GM10266 (cell line): ENCODE measurements at regions not wholly inside any gene's neighbourhood (a gene's known extent, or its start where the extent isn't known, plus 50 kb on each side); places are given as distances from the start of the nearest gene placed in this dataset.
A peak's percentile ranks its signal among the peaks of the same experiment; 100 is the strongest.

ENCODE experiments used
- DNase-seq: peaks from one replicate; pipeline ENCODE4 v3.0.0; 2012; ENCODE audit errors: extremely low spot score
- TF ChIP-seq, protein P1 (sequence below): IDR thresholded peaks from 2 replicates; pipeline ENCODE4 v1.5.1; 2012; ENCODE audit warnings: mild to moderate bottlenecking, low read depth; ENCODE audit not compliant: control insufficient read depth, insufficient read depth; ENCODE audit errors: missing control alignments

DNA sequence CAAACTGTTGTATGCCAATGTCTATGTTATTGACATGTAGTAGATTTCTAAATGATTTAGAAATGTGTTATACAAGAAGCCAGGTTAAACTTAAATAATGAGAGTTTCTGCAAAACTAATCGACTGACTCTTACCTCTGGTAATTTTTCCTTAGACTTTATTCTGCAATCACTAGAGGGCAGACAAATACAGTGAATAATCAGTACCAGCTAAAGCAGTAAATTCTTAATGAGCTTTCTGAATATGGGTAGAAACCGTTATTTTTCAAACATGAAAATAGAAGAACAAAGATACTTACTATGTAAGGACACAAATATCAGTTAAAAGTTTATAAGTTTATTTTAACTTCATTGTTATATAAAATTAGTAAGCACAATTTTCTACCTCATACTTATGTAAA, 97.9 kb upstream of the RGS1 start:
- TF ChIP-seq, protein P1, sequence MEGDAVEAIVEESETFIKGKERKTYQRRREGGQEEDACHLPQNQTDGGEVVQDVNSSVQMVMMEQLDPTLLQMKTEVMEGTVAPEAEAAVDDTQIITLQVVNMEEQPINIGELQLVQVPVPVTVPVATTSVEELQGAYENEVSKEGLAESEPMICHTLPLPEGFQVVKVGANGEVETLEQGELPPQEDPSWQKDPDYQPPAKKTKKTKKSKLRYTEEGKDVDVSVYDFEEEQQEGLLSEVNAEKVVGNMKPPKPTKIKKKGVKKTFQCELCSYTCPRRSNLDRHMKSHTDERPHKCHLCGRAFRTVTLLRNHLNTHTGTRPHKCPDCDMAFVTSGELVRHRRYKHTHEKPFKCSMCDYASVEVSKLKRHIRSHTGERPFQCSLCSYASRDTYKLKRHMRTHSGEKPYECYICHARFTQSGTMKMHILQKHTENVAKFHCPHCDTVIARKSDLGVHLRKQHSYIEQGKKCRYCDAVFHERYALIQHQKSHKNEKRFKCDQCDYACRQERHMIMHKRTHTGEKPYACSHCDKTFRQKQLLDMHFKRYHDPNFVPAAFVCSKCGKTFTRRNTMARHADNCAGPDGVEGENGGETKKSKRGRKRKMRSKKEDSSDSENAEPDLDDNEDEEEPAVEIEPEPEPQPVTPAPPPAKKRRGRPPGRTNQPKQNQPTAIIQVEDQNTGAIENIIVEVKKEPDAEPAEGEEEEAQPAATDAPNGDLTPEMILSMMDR = peak; percentile 52
- DNase-seq = peak; percentile 40

DNA sequence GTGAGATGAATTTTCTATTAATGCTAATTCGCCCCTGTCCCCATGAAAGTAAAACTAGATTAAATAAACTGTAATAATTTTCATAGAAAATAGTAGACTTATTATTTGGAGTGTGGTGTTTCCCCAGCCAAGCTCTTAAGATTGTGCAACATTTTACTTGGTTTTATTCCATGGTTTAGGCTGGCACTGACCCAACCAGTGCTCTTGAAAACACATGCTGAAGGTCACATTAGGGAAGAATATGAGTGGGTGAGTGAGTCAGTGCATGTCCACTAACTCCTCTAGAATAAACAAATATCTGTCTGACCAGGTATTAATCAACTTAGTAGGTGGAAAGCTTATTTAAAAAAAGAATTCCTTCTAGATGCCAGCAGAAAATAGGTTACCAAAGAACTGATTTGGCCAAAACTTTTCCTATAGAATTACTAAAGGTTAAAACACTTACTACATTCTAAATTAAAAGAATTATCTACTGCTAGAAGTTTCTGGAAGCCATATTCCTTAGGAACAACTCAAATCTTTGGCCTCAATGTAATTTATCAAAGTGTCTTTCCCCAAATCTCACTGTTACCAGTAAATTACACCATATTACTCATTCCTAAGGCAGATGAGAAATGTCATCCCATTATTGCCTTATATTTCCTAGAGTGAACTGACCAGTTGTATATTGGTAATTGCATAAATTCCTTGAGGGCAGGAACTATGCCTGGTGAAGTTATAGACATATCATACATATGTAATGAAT, 89.7 kb upstream of the RGS1 start:
- TF ChIP-seq, protein P1 = no peak
- no peak for DNase-seq

DNA sequence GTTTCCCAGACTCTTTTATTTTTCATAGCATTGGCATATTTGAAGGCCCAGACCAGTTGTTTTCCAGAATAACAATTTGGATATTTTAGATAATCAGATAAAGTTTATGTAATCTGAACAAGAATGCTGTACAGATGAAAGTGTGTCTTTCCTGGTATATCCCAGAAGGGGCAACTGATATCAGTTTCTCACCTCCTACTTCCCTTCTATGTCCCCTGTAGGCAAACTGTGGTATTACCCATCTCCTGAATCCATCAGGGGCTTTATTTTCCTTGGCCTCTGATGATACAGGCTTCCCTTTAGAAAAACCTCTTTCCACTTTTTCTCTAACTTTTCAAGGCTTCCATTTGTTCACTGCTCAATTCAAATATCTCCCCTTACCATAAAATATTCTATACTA, 87.5 kb upstream of the RGS1 start:
- TF ChIP-seq, protein P1 = no peak
- DNase-seq = no peak

DNA sequence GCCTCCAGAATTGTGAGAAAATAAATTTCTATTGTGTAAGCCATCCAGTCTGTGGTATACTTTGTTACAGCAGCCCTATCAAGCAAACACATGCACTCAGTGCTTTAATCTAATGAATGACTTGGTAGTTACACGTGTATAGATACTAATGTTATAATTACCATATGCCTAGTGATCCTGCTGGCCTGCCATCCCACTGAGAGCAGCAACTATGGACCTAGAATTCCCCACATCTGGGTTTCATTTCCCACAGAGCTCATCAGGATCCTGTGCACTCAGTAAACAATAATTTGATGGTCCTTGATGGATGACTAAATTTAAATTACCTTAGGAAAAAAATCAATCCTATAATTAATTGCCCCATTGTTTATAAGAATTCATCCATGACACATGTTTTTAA, 86.5 kb upstream of the RGS1 start:
- TF ChIP-seq, protein P1 = no peak
- DNase-seq = no peak

DNA sequence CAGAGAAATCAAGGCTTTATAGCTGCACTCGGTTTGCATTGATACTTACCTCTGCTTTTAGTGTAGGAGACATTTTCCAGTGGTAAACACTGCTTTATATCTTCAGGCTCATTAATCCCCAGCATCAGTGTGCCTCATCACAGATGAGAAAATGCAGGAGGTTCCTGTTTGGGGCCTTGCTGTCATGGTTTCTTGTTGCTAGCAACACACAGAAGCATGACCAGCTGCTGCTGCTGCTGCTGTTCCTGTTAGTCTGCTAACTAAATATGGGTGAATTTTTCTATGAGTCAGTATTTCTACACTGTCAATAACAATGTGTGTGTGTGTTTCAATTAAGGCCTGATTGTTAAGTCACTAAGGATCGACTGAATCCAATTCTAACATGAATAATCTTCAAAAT, 85.8 kb upstream of the RGS1 start:
- TF ChIP-seq, protein P1 = no peak
- DNase-seq = peak; percentile 36

DNA sequence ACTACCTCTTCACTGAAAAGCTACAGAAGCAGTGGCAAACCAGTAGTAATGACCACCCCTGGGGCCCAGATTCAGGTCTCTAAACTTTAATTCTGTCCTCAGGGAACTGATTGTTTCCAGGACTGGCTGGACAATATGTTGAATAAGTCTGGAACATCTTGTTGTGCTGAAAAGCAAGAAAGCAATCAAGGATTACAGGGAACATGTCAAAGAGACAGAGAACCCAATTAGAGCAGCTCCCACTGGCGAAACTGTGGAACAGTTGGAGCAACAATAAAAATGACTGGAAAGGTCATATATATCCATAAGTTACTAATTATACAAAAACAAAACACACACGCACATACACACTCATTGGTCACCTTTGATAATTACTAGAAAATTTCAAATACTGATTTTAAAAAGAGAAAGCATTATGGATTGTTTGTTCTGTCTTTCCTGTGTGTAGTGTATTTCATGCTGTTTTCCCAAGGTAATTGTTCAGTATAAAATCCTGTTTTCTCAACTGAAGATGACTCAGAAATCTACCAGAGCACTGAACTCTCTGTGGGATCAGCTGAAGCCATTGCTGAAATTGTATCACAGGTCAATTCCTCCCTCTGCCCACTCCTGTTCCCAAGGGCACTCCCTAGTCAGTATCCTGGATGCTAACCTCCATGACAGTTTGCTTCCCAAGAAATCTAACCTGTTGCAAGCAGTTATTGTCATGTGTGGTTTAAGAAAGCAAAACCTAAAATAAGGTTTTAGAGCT, 83.6 kb upstream of the RGS1 start:
- DNase-seq = no peak
- TF ChIP-seq, protein P1 = no peak

DNA sequence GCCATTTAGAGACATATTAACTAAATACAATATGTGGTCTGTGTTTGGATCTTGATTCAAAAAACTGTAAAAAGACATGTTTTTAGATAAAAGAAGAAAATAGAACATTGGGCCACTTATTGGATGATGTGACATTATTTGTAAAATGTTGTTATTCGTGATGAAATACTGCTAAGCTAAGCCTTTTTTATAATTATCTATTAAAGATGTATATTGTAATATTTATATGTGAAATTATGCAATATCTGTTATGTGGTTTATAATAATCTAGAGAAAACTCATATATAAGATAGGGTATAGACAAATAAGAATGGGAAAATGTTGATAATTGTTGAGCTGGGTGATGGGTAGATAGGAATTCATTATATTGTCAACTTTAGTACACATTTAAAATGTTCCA, 82.0 kb upstream of the RGS1 start:
- DNase-seq = no peak
- TF ChIP-seq, protein P1 = no peak
